Keratinocyte (primary cell): ENCODE measurements at regions not wholly inside any gene's neighbourhood (a gene's known extent, or its start where the extent isn't known, plus 50 kb on each side); places are given as distances from the start of the nearest gene placed in this dataset.

Source experiments
- DNase-seq: peaks from one replicate; pipeline ENCODE4 v3.0.0-alpha.2; 2011; ENCODE audit warnings: low read depth, missing footprints, low spot score
- FAIRE-seq: peaks from 2 replicates; lab custom pipeline; 2011; peaks lifted over from hg19 to GRCh38; lab: Jason Lieb, UNC
- H2AFZ ChIP-seq: 2 replicates; pipeline ENCODE4 v1.6.0; 2012; ENCODE audit warnings: low read length, control low read depth, inconsistent platforms; ENCODE audit not compliant: control insufficient read depth
- H3K27ac ChIP-seq: 2 replicates; pipeline ENCODE4 v1.5.1; 2011; ENCODE audit warnings: low read length; ENCODE audit not compliant: control insufficient read depth, insufficient read depth
- H3K27me3 ChIP-seq: 3 replicates; pipeline ENCODE4 v1.6.0; 2011; ENCODE audit warnings: low read length; ENCODE audit not compliant: control insufficient read depth, insufficient read depth; ENCODE audit errors: extremely low read depth
- H3K36me3 ChIP-seq, 2 experiments: 2 replicates in 1 of 2; 3 replicates in 1 of 2; pipeline ENCODE4 v1.5.1; 2011; ENCODE audit warnings: low read length in 2 of 2, mild to moderate bottlenecking in 1 of 2; ENCODE audit not compliant: control insufficient read depth in 2 of 2, insufficient read depth in 2 of 2; ENCODE audit errors: extremely low read depth in 1 of 2
- H3K4me1 ChIP-seq: 3 replicates; pipeline ENCODE4 v1.5.1; 2011; ENCODE audit warnings: low read length; ENCODE audit not compliant: control insufficient read depth, insufficient read depth; ENCODE audit errors: extremely low read depth
- H3K4me2 ChIP-seq: 3 replicates; pipeline ENCODE4 v1.6.0; 2011; ENCODE audit warnings: low read depth, low read length; ENCODE audit not compliant: control insufficient read depth, insufficient read depth; ENCODE audit errors: extremely low read depth
- H3K4me3 ChIP-seq, 3 experiments: fragments of 200-600 bp in 1 of 3; sonication (generic) in 1 of 3; 2 replicates in 2 of 3; 3 replicates in 1 of 3; pipeline ENCODE4 v1.5.1; 2011 to 2016; ENCODE audit warnings: low read length in 3 of 3, mild to moderate bottlenecking in 3 of 3, control low read depth in 2 of 3, inconsistent platforms in 1 of 3, low read depth in 1 of 3, mixed read lengths in 1 of 3, mixed run types in 1 of 3, moderate library complexity in 1 of 3; ENCODE audit not compliant: control insufficient read depth in 2 of 3, insufficient read depth in 2 of 3; ENCODE audit errors: extremely low read depth in 1 of 3
- H3K79me2 ChIP-seq: 2 replicates; pipeline ENCODE4 v1.6.0; 2012; ENCODE audit warnings: low read length; ENCODE audit not compliant: control insufficient read depth, insufficient read depth
- H3K9ac ChIP-seq: 3 replicates; pipeline ENCODE4 v1.6.0; 2011; ENCODE audit warnings: low read length; ENCODE audit not compliant: control insufficient read depth, insufficient read depth; ENCODE audit errors: extremely low read depth
- H3K9me1 ChIP-seq: 3 replicates; pipeline ENCODE4 v1.6.0; 2011; ENCODE audit warnings: low read length; ENCODE audit not compliant: control insufficient read depth, insufficient read depth; ENCODE audit errors: extremely low read depth
- H3K9me3 ChIP-seq: 2 replicates; pipeline ENCODE4 v1.5.1; 2012; ENCODE audit warnings: low read depth, low read length; ENCODE audit not compliant: control insufficient read depth
- H4K20me1 ChIP-seq: 3 replicates; pipeline ENCODE4 v1.6.0; 2011; ENCODE audit warnings: low read length; ENCODE audit not compliant: control insufficient read depth, insufficient read depth; ENCODE audit errors: extremely low read depth
- EZH2 ChIP-seq: IDR thresholded peaks from one replicate; pipeline ENCODE4 v1.6.1; 2012; ENCODE audit warnings: inconsistent platforms, mild to moderate bottlenecking, low read length, moderate library complexity
- dilution Hi-C: fragments of 300-500 bp; cut with MboI; formaldehyde crosslinking; loops from one replicate; pipeline ENCODE4 v1.7.0; 2020; ENCODE audit warnings: low sequenced_read_pairs; ENCODE audit not compliant: extremely low pct_ligation_motif_present
- TF ChIP-seq, protein P1 (sequence below), 3 experiments: IDR thresholded peaks in 1 of 3; conservative IDR thresholded peaks in 1 of 3; optimal IDR thresholded peaks in 1 of 3; 2 replicates in 2 of 3; 3 replicates in 1 of 3; pipeline versions ENCODE3 to v1.5.1; 2011; ENCODE audit warnings: low read length in 3 of 3, mild to moderate bottlenecking in 3 of 3, moderate library complexity in 2 of 3, control low read depth in 1 of 3, inconsistent platforms in 1 of 3; ENCODE audit not compliant: insufficient read depth in 2 of 3; ENCODE audit errors: extremely low read depth in 1 of 3

GRCh38 chr4:1577822-1578217, 106.3 kb downstream of the FAM53A start:
- dilution Hi-C loops, result no loop called here

DNA sequence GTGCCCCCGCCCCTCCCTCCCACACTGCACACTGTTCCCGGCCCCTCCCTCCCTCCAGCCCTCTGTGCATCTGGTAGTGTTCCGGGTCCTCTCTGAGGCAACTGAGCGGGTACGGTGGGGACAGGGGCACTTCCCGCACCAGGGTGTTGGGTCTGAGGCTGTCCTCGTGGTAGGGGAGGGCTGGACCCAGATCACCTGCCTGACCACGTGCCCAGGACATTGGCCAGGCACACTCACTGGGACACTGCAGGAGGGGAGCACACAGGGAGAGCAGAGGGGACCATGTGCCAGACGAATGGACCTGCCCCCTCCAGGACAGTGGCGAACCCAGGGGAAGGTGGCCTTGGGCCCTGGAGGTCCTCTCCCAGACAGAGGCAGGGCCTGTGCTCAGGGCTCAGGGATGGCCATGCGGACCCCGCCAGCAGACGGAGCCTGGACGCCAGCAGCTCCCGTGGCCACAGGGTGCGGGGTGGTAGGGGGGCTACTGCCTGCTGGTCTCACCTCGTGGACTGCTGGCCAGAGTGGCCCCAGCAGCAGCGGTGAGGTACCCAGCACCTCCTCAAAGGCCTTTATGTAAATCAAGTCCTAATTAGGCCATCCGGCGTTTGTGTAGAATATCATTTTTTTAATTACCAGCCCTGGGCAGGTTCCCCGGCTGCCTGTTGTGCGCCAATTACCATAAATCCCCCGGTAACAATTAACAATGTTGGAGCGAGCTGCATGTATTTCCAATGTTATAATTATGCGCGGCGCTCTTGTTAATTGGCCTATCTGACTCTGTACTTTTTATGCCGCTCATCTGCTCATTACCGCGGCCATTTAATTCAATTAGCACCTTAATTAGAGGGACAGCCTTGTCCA, 106.9 kb downstream of the FAM53A start:
- H3K27ac ChIP-seq, result no peak overlapping the region
- no peak overlapping the region for H3K4me2 ChIP-seq
- H3K4me1 ChIP-seq, result no peaks in the 10 kb centered on the region
- dilution Hi-C loops, result no loop called here
- no peaks in the 10 kb centered on the region for H3K9me3 ChIP-seq
- no peaks in the 10 kb centered on the region for H3K9me1 ChIP-seq
- H3K9ac ChIP-seq, result no peak overlapping the region
- H3K4me3 ChIP-seq, result no peak overlapping the region
- DNase-seq, result no peak
- H3K79me2 ChIP-seq, result no peaks in the 10 kb centered on the region
- H2AFZ ChIP-seq, result no peak overlapping the region
- no peaks in the 10 kb centered on the region for H4K20me1 ChIP-seq
- no peak for FAIRE-seq
- peaks cover 15% of the 10 kb centered on the region for H3K27me3 ChIP-seq
- H3K36me3 ChIP-seq, result no peaks in the 10 kb centered on the region
- TF ChIP-seq, protein P1, sequence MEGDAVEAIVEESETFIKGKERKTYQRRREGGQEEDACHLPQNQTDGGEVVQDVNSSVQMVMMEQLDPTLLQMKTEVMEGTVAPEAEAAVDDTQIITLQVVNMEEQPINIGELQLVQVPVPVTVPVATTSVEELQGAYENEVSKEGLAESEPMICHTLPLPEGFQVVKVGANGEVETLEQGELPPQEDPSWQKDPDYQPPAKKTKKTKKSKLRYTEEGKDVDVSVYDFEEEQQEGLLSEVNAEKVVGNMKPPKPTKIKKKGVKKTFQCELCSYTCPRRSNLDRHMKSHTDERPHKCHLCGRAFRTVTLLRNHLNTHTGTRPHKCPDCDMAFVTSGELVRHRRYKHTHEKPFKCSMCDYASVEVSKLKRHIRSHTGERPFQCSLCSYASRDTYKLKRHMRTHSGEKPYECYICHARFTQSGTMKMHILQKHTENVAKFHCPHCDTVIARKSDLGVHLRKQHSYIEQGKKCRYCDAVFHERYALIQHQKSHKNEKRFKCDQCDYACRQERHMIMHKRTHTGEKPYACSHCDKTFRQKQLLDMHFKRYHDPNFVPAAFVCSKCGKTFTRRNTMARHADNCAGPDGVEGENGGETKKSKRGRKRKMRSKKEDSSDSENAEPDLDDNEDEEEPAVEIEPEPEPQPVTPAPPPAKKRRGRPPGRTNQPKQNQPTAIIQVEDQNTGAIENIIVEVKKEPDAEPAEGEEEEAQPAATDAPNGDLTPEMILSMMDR (optimal IDR thresholded peaks at IDR 0.05 in 1 of 3, IDR thresholded peaks at IDR 0.05 in 1 of 3, conservative IDR thresholded peaks at IDR 0.05 in 1 of 3; ENCODE audit: extremely low read depth in 1 of 3, insufficient read depth in 2 of 3, low read length in 3 of 3), result no peak
- TF ChIP-seq EZH2, result no peak

More at GRCh38 chr4:1577822-1578217, 106.3 kb downstream of the FAM53A start:
- peaks cover 16% of the 10 kb centered on the region for H3K27me3 ChIP-seq
- DNase-seq (no peak), FAIRE-seq (no peak)
- H3K4me2 ChIP-seq, result no peak overlapping the region
- no peaks in the 10 kb centered on the region for H3K9me1 ChIP-seq
- H2AFZ ChIP-seq, result no peak overlapping the region
- no peaks in the 10 kb centered on the region for H3K36me3 ChIP-seq
- no peak overlapping the region for H3K9ac ChIP-seq
- no peak overlapping the region for H3K27ac ChIP-seq
- H4K20me1 ChIP-seq, result no peaks in the 10 kb centered on the region
- no peak overlapping the region for H3K4me3 ChIP-seq
- H3K79me2 ChIP-seq, result no peaks in the 10 kb centered on the region
- TF ChIP-seq, protein P1 (optimal IDR thresholded peaks at IDR 0.05 in 1 of 3, IDR thresholded peaks at IDR 0.05 in 1 of 3, conservative IDR thresholded peaks at IDR 0.05 in 1 of 3; ENCODE audit: extremely low read depth in 1 of 3, insufficient read depth in 2 of 3, low read length in 3 of 3), result no peak
- TF ChIP-seq EZH2, result no peak
- no peaks in the 10 kb centered on the region for H3K9me3 ChIP-seq
- H3K4me1 ChIP-seq, result no peaks in the 10 kb centered on the region
